GM18870 (cell line): ENCODE measurements at regions not wholly inside any gene's neighbourhood (a gene's known extent, or its start where the extent isn't known, plus 50 kb on each side); places are given as distances from the start of the nearest gene placed in this dataset.

Experiments
- ATAC-seq: cut with Tn5 transposase; IDR thresholded peaks from one replicate; pipeline ENCODE4 v1.9.1; 2021; ENCODE audit warnings: moderate library complexity; ENCODE audit not compliant: unreplicated experiment

- no peak for ATAC-seq
Measured at GRCh38 chr9:36728651-36729520, 156.2 kb downstream of the MELK start.

DNA sequence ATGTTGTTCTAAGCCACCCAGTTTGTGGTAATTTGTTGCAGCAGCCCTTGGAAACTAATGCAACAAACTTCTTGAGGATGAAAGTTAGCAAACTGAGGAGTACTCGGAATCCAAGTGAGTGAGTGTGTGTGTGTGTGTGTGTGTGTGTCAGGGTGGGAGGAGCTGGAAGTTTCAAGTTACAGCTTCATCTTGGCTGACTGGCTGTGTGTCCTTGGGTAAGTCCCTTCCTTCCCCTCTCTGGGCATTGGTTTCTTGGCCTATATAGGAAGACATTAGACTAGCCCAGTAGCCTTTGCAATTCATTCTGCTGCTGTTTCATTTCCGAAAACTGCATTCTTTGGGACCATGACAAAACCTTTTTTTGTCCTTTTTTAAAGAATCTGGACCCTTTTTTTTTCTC lies 157.2 kb downstream of the MELK start:
- ATAC-seq, result no peak

- ATAC-seq, result no peak
Measured at GRCh38 chr9:36730414-36730813, 157.7 kb downstream of the MELK start.

GRCh38 chr9:36731068-36731956 lies 158.6 kb downstream of the MELK start:
- no peak for ATAC-seq

GRCh38 chr9:36734737-36735136 lies 162.0 kb downstream of the MELK start:
- ATAC-seq, result no peak

GRCh38 chr9:36736648-36737047 lies 164.0 kb downstream of the MELK start:
- ATAC-seq, result no peak

- ATAC-seq, result no peak
Measured at GRCh38 chr9:36738318-36738976, 165.8 kb downstream of the MELK start.

DNA sequence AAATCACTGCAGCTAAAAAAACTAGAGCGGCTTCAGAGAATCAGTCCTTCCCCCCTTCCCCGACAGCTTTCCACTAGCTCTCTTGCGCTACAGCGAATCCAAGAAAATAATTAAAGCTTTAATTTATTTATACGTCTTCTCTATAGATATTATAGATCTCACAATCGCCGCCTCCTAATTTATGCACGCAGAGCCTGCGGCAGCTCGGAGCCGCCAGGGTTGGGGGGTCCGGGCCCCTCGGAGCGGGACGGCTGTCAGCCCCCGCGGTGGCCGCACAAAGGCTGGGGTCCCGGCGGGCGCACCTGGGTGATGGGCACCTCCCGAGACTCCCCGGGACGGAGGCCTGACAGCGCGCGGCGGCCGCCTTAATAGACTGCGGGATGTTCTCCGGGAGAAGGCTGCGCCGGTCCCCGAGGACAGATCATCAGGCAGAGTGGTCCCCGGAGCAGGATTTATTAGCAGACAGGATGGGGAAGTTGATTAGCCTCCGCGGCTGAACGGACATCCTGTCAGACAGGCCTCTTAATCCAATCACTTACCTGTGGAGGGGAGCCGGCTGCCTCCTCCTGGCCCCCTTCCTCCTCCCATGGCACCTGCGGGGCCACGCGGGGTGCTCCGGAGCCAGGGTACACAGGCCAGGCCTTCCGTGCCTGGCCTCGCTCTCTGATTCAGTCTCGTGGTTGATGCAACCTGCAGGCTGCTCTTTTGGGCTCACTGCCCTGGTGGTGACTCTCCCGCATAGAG lies 166.8 kb downstream of the MELK start:
- no peak for ATAC-seq

- no peak for ATAC-seq
Measured at GRCh38 chr9:36742264-36742663, 169.6 kb downstream of the MELK start.

- ATAC-seq, result no peak
Measured at GRCh38 chr9:36744678-36745077, 172.0 kb downstream of the MELK start.

- no peak for ATAC-seq
Measured at GRCh38 chr9:36745977-36746376, 173.3 kb downstream of the MELK start.

DNA sequence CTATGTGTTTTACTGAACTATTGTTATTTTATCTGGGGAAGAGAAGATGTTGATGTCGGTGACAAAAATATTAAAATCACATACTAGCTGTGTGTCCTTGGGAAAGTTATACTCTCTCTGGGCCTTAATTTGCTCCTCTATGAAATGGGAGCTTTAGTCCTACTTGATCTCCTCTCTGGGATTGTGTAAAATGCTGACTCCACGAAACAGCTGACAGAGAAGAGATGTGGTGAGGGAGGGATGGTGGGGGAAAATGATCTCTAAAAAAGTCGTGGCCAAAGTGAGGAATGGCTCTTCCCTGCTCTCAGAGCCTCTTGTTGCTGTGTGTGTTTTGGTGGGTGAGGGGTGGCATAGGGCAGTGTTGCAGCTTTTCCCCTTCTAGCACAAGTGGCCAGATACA lies 173.7 kb downstream of the MELK start:
- no peak for ATAC-seq

DNA sequence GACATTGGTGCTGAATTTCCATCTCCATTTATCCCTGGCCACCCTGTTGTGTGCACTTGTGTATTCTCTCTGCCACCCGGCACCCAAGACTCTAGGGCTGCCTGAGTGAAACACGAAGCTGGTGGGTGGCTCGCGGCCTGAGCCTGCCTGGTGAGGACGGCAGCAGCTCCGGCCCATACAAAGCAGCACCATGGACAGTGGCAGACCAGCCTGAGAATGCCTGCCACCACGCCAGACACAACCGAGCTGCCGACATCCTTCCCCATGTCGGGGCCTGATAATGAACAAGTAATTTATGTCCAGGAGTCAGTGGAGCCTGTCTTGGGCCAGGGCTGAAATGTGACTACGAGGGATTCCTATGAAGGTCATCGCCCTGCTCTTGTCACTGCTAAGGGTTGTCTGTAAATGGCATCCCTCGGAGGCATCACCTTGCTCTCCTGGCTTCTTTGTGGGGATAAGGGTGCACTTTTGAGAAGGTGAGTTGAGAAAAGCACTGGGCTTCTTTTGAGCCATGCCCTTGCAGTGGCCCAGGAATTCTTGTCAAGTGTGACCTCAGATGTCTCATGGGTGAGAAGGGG lies 175.7 kb downstream of the MELK start:
- no peak for ATAC-seq

DNA sequence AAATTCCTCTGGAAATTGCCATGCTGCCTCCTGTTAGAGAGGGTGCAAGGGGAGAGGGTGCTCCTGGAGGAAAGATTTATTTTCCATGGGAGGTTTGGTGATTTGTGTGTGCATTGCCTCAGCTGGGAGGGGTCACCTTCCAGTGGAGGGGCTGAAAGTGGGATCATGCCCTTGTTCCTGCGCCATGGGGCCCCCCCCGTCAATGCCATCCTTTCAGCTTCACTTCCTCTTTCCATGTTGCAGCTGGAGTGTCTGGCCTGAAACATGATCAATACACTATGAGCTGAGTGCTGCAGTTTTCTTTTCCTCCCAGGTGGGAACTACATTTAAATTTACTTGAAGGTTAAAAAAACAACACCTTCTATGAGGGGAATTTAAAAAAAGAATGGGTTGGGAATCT lies 176.8 kb downstream of the MELK start:
- ATAC-seq, result no peak

- ATAC-seq, result no peak
Measured at GRCh38 chr9:36750630-36751029, 177.9 kb downstream of the MELK start.

GRCh38 chr9:36755019-36755418 lies 182.3 kb downstream of the MELK start:
- ATAC-seq, result no peak

GRCh38 chr9:36759141-36759540 lies 186.4 kb downstream of the MELK start:
- no peak for ATAC-seq

GRCh38 chr9:36759976-36760375 lies 187.3 kb downstream of the MELK start:
- no peak for ATAC-seq

GRCh38 chr9:36760667-36761420 lies 188.1 kb downstream of the MELK start:
- ATAC-seq, result no peak

DNA sequence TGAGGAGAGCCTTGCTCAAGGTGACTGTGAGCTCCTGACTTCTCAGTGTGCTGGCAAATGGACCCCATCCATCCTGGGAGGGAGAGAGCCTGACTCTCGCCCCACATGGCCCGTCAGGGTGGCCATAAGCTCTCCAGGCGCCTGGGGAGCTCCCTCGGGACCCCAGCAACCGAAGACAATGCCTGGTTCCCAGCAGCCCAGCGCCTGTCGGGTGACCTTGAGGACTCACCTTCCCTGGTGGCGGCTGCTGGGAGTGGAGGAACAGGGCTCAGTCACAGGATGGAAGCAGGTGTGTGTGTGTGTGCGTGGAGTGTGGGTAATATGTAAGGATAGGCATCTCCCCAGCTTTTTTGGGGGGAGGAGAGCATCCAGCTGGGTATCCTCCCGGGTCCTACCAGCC lies 190.3 kb downstream of the MELK start:
- ATAC-seq, result no peak
